Panc1 (cell line): ENCODE measurements at regions not wholly inside any gene's neighbourhood (a gene's known extent, or its start where the extent isn't known, plus 50 kb on each side); places are given as distances from the start of the nearest gene placed in this dataset.

Experiments used
- ATAC-seq: fragments of 200-7000 bp; cut with Tn5 transposase; 2 replicates; pipeline ENCODE4 v1.9.1; 2020; ENCODE audit warnings: mild to moderate bottlenecking, moderate library complexity
- BruUV-seq: library from RNA; stranded (reverse); fragments of 400-500 nt; replicated peaks from 2 replicates; lab custom pipeline; 2021; lab: Mats Ljungman, UMichigan
- CTCF ChIA-PET: fragments of 300-600 bp; sonication (Branson Sonifier 250); formaldehyde crosslinking; loops from one replicate; lab custom pipeline; 2022; ENCODE audit warnings: antibody characterized with exemption; lab: Charles Lee
- POLR2A ChIA-PET: fragments of 300-600 bp; sonication (Branson Sonifier 250); formaldehyde crosslinking; loops from one replicate; lab custom pipeline; 2022; ENCODE audit warnings: antibody characterized with exemption; lab: Charles Lee
- DNase-seq: peaks from one replicate; pipeline ENCODE4 v3.0.0-alpha.2; 2010; ENCODE audit warnings: low read depth, low spot score
- H3K27ac ChIP-seq: 2 replicates; pipeline ENCODE4 v1.5.1; 2011; ENCODE audit warnings: mild to moderate bottlenecking, low read length, inconsistent platforms
- H3K27me3 ChIP-seq: fragments of 200-500 bp; sonication (Bioruptor generic); 2 replicates; pipeline ENCODE4 v1.6.0; 2014; ENCODE audit warnings: low read length, inconsistent platforms; ENCODE audit not compliant: control insufficient read depth, insufficient read depth
- H3K36me3 ChIP-seq: fragments of 200-500 bp; sonication (Bioruptor generic); 2 replicates; pipeline ENCODE4 v1.5.1; 2014; ENCODE audit warnings: inconsistent platforms, mild to moderate bottlenecking, low read length, moderate library complexity; ENCODE audit not compliant: control insufficient read depth, insufficient read depth
- H3K4me1 ChIP-seq: 2 replicates; pipeline ENCODE4 v1.5.1; 2011; ENCODE audit warnings: inconsistent platforms, mild to moderate bottlenecking, low read length, moderate library complexity; ENCODE audit not compliant: control insufficient read depth, insufficient read depth
- H3K4me3 ChIP-seq, 2 experiments: 2 replicates each; pipeline ENCODE4 v1.5.1; 2011 to 2012; ENCODE audit warnings: low read depth in 2 of 2, low read length in 2 of 2, mild to moderate bottlenecking in 2 of 2, inconsistent platforms in 1 of 2, moderate library complexity in 1 of 2
- H3K9me3 ChIP-seq: fragments of 200-500 bp; sonication (Bioruptor generic); 2 replicates; pipeline ENCODE4 v1.5.1; 2014; ENCODE audit warnings: low read depth, mild to moderate bottlenecking, inconsistent platforms, low read length, moderate library complexity; ENCODE audit not compliant: control insufficient read depth, insufficient read depth
- POLR2AphosphoS5 ChIP-seq: IDR thresholded peaks from 2 replicates; pipeline ENCODE4 v1.6.1; 2012; ENCODE audit warnings: mild to moderate bottlenecking, low read depth, low read length, moderate library complexity
- SIN3A ChIP-seq: IDR thresholded peaks from 2 replicates; pipeline ENCODE4 v1.6.1; 2012; ENCODE audit warnings: low read depth, mild to moderate bottlenecking, low read length, moderate library complexity, borderline replicate concordance; ENCODE audit not compliant: insufficient read depth
- TCF7L2 ChIP-seq: IDR thresholded peaks from 2 replicates; pipeline ENCODE4 v1.6.1; 2011; ENCODE audit warnings: mild to moderate bottlenecking, low read depth, low read length, inconsistent platforms
- in situ Hi-C: cut with HindIII; loops from 2 replicates; pipeline ENCODE4 v1.10.0; 2016; ENCODE audit warnings: low sequenced_read_pairs, low pct_unique_long_range_greater_than_20kb
- intact Hi-C: fragments of 100-400 bp; cut with micrococcal nuclease; formaldehyde crosslinking; loops from one replicate; pipeline ENCODE4 v1.10.0; 2022; ENCODE audit not compliant: unreplicated experiment
- TF ChIP-seq, protein P1 (sequence below), 2 experiments: IDR thresholded peaks; 2 replicates each; pipeline ENCODE4 v1.6.1; 2011 to 2012; ENCODE audit warnings: low read depth in 2 of 2, control low read depth in 1 of 2, low read length in 1 of 2, mild to moderate bottlenecking in 1 of 2, moderate library complexity in 1 of 2; ENCODE audit not compliant: insufficient read depth in 1 of 2
- TF ChIP-seq, protein P2 (sequence below): fragments of 450-650 bp; IDR thresholded peaks from 2 replicates; pipeline ENCODE4 v1.5.1; 2017; ENCODE audit warnings: mild to moderate bottlenecking

DNA sequence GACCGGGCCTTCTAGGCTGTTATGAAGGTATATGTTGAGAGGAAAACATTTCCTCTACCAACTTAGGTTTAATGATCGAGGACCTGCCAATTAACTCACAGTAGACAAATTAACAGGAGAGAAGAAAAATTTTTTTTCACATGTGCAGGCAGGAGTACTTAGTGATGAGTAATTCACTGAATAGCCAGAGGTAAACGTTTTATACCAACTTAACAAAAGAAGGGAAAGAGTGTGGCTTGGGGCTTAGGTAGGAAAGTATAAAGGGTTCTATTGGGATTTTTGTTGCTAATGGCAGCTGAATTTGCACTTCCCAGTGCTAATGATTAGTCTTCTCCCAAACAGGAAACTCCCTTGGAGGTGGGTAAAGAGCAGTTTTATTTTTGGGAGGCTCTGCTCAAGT is 121.6 kb upstream of the HS3ST4 start:
- Histone ChIP-seq H3K27ac (no peak overlapping the region), H3K4me3 (no peak overlapping the region), H3K36me3 (no peaks in the 10 kb centered on the region), H3K27me3 (no peaks in the 10 kb centered on the region), H3K9me3 (no peaks in the 10 kb centered on the region), H3K4me1 (no peaks in the 10 kb centered on the region)
- BruUV-seq, result no TSS peak
- ChIA-PET POLR2A (no interaction called here), CTCF (no interaction called here)
- DNase-seq (no peak), ATAC-seq (no peak)
- intact Hi-C loops (no loop called here), in situ Hi-C loops (no loop called here)
- TF ChIP-seq TCF7L2 (no peak), SIN3A (no peak), POLR2AphosphoS5 (no peak)
- TF ChIP-seq, protein P1, sequence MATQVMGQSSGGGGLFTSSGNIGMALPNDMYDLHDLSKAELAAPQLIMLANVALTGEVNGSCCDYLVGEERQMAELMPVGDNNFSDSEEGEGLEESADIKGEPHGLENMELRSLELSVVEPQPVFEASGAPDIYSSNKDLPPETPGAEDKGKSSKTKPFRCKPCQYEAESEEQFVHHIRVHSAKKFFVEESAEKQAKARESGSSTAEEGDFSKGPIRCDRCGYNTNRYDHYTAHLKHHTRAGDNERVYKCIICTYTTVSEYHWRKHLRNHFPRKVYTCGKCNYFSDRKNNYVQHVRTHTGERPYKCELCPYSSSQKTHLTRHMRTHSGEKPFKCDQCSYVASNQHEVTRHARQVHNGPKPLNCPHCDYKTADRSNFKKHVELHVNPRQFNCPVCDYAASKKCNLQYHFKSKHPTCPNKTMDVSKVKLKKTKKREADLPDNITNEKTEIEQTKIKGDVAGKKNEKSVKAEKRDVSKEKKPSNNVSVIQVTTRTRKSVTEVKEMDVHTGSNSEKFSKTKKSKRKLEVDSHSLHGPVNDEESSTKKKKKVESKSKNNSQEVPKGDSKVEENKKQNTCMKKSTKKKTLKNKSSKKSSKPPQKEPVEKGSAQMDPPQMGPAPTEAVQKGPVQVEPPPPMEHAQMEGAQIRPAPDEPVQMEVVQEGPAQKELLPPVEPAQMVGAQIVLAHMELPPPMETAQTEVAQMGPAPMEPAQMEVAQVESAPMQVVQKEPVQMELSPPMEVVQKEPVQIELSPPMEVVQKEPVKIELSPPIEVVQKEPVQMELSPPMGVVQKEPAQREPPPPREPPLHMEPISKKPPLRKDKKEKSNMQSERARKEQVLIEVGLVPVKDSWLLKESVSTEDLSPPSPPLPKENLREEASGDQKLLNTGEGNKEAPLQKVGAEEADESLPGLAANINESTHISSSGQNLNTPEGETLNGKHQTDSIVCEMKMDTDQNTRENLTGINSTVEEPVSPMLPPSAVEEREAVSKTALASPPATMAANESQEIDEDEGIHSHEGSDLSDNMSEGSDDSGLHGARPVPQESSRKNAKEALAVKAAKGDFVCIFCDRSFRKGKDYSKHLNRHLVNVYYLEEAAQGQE (IDR thresholded peaks at IDR 0.05; ENCODE audit: insufficient read depth in 1 of 2, low read depth in 2 of 2, low read length in 1 of 2), result no peak
- TF ChIP-seq, protein P2, sequence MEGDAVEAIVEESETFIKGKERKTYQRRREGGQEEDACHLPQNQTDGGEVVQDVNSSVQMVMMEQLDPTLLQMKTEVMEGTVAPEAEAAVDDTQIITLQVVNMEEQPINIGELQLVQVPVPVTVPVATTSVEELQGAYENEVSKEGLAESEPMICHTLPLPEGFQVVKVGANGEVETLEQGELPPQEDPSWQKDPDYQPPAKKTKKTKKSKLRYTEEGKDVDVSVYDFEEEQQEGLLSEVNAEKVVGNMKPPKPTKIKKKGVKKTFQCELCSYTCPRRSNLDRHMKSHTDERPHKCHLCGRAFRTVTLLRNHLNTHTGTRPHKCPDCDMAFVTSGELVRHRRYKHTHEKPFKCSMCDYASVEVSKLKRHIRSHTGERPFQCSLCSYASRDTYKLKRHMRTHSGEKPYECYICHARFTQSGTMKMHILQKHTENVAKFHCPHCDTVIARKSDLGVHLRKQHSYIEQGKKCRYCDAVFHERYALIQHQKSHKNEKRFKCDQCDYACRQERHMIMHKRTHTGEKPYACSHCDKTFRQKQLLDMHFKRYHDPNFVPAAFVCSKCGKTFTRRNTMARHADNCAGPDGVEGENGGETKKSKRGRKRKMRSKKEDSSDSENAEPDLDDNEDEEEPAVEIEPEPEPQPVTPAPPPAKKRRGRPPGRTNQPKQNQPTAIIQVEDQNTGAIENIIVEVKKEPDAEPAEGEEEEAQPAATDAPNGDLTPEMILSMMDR, result no peak

DNA sequence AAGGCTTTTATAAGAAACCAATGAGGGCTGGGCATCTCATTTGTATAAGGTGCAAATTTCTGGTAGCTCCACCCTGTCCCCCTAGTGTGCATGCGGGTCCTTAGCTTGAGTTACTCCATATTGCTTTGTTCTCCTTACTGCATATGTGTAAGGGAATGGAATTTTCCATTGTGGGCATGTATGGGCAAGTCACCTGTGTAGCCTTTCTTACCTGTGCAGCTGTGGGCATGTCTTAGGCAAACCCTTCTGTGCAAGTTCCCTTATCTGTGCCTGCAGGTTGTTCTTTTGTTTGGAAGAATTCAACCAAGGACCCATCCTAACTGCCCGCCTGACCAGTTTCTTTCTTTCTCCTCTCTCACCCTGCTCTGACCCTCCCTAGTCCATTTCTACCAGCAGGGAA is 122.8 kb upstream of the HS3ST4 start:
- H3K4me3 ChIP-seq, result no peak overlapping the region
- TF ChIP-seq POLR2AphosphoS5, result no peak
- DNase-seq (no peak), ATAC-seq (no peak)
- in situ Hi-C loops (no loop called here), intact Hi-C loops (no loop called here)
- ChIA-PET CTCF (interaction anchor here (0.7 kb wide), 1 partner anchor 171 kb away, joined by 3 read pairs; no protein-coding TSS in a partner anchor), POLR2A (no interaction called here)
- H3K9me3 ChIP-seq, result no peaks in the 10 kb centered on the region
- no peaks in the 10 kb centered on the region for H3K36me3 ChIP-seq
- no peaks in the 10 kb centered on the region for H3K27me3 ChIP-seq
- no peaks in the 10 kb centered on the region for H3K4me1 ChIP-seq
- no peak overlapping the region for H3K27ac ChIP-seq
- no TSS peak for BruUV-seq

DNA sequence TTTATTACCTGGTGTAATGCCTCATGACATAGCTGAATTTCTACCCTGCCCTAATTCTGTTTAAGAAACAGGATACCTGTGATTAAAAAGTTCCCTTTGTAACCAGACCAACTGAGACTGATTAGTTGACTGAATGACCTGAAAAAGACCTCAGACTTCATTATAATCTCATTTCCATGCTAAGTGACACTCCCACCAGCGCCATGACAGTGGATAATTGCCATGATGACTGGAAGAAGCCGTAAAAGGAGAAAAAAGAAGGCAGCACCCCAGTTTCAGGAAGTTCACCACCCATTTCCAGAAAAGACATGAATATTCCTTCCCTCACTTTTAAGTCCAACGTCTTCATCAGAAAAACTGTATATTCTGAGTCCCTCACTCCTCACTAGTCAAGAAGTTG is 125.6 kb upstream of the HS3ST4 start:
- Histone ChIP-seq H3K9me3 (no peaks in the 10 kb centered on the region), H3K4me1 (no peaks in the 10 kb centered on the region), H3K27ac (no peak overlapping the region), H3K27me3 (no peaks in the 10 kb centered on the region), H3K4me3 (no peak overlapping the region), H3K36me3 (no peaks in the 10 kb centered on the region)
- in situ Hi-C loops, result no loop called here
- intact Hi-C loops, result no loop called here
- ATAC-seq (no peak), DNase-seq (no peak)
- ChIA-PET CTCF (interaction anchor here (0.6 kb wide), 1 partner anchor 1544 kb away, joined by 9 read pairs; no protein-coding TSS in a partner anchor), POLR2A (no interaction called here)
- BruUV-seq, result no TSS peak
- TF ChIP-seq POLR2AphosphoS5, result no peak
